Gastrocnemius medialis (tissue), 4 donors: ENCODE measurements at regions not wholly inside any gene's neighbourhood (a gene's known extent, or its start where the extent isn't known, plus 50 kb on each side); places are given as distances from the start of the nearest gene placed in this dataset.

Source experiments
- ATAC-seq, 2 donors: fragments of 150-250 bp; one replicate each; pipeline ENCODE4 v1.9.1; 2016
- DNase-seq, 2 donors: peaks; one replicate each; pipeline ENCODE4 v3.0.0-alpha.2; 2019
- H3K27ac ChIP-seq, 4 donors: fragments of 200-600 bp; sonication (generic); 1 replicate in 1 of 4; 2 replicates in 3 of 4; pipeline ENCODE4 v1.5.1; 2016 to 2018; ENCODE audit warnings: mild to moderate bottlenecking in 2 of 4, moderate library complexity in 1 of 4
- H3K27me3 ChIP-seq, 3 donors: fragments of 200-600 bp; sonication (generic) in 2 of 3; 1 replicate in 1 of 3; 2 replicates in 2 of 3; pipeline versions ENCODE4 v1.5.1 to v1.6.0; 2016 to 2019; ENCODE audit warnings: mild to moderate bottlenecking in 1 of 3, moderate library complexity in 1 of 3
- H3K36me3 ChIP-seq, 2 donors: fragments of 200-600 bp; sonication (generic) in 1 of 2; one replicate each; pipeline ENCODE4 v1.5.1; 2017 to 2018
- H3K4me1 ChIP-seq, 2 donors: fragments of 200-600 bp; sonication (generic) in 1 of 2; one replicate each; pipeline ENCODE4 v1.5.1; 2016 to 2017; ENCODE audit warnings: mild to moderate bottlenecking in 2 of 2
- H3K4me3 ChIP-seq, 4 donors: fragments of 200-600 bp; sonication (generic) in 3 of 4; 1 replicate in 1 of 4; 2 replicates in 3 of 4; pipeline ENCODE4 v1.5.1; 2016 to 2019; ENCODE audit warnings: mild to moderate bottlenecking in 2 of 4
- H3K9me3 ChIP-seq, 3 donors: fragments of 200-600 bp; sonication (generic) in 2 of 3; 1 replicate in 1 of 3; 2 replicates in 2 of 3; pipeline ENCODE4 v1.5.1; 2016 to 2019
- POLR2A ChIP-seq, 2 donors: fragments of 450-650 bp; IDR thresholded peaks; one replicate each; pipeline ENCODE4 v1.6.1; 2017; ENCODE audit warnings: antibody characterized with exemption in 2 of 2, mild to moderate bottlenecking in 2 of 2, moderate library complexity in 2 of 2
- in situ Hi-C, 4 donors: fragments of 200-750 bp; cut with MboI; loops; one replicate each; pipeline versions ENCODE4 v1.15.0 to v1.8.0; 2017; ENCODE audit warnings: low sequenced_read_pairs in 4 of 4
- intact Hi-C: fragments of 100-400 bp; cut with DNase I; formaldehyde crosslinking; loops from one replicate; pipeline ENCODE4 v1.15.1; 2023; ENCODE audit warnings: low total_unique reads
- TF ChIP-seq, protein P1 (sequence below), 5 experiments: fragments of 450-650 bp in 3 of 5; fragments of 200-600 bp in 2 of 5; sonication (generic) in 2 of 5; IDR thresholded peaks in 4 of 5; conservative IDR thresholded peaks in 1 of 5; 1 replicate in 4 of 5; 2 replicates in 1 of 5; pipeline ENCODE4 v1.5.1; 2016 to 2019; ENCODE audit warnings: antibody characterized with exemption in 5 of 5, mild to moderate bottlenecking in 3 of 5, moderate library complexity in 3 of 5

DNA sequence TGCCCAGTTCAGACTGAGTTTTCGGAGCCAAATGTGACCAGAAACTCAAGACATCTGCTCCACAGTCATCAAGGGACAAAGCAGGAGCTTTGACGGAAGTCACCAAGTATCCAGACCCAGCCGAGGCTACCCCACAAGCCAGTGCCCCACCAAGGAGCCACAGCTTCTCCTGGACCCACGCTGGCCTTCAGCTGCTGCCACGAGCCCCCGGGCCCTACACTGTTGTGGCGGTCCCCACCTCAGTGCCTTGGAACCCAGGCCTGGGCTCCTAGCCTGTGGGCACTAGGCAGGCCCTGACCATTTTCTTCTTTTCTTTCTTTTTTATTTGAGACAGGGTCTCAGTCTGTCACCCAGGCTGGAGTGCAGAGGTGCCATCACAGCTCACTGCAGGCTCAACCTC, 82.1 kb upstream of the NKX1-1 start:
- in situ Hi-C loops (no loop called here), intact Hi-C loops (no loop called here)
- Histone ChIP-seq H3K9me3 (peaks cover 0 to 4% (median 0%) of the 10 kb centered on the region in 3 donors), H3K4me1 (no peaks in the 10 kb centered on the region), H3K27ac (no peak overlapping the region), H3K4me3 (no peak overlapping the region), H3K36me3 (no peaks in the 10 kb centered on the region), H3K27me3 (peaks cover 29 to 51% (median 41%) of the 10 kb centered on the region in 3 donors)
- ATAC-seq = no peak
- no peak for DNase-seq
- no peak for TF ChIP-seq POLR2A (IDR thresholded peaks at IDR 0.05)
- TF ChIP-seq, protein P1, sequence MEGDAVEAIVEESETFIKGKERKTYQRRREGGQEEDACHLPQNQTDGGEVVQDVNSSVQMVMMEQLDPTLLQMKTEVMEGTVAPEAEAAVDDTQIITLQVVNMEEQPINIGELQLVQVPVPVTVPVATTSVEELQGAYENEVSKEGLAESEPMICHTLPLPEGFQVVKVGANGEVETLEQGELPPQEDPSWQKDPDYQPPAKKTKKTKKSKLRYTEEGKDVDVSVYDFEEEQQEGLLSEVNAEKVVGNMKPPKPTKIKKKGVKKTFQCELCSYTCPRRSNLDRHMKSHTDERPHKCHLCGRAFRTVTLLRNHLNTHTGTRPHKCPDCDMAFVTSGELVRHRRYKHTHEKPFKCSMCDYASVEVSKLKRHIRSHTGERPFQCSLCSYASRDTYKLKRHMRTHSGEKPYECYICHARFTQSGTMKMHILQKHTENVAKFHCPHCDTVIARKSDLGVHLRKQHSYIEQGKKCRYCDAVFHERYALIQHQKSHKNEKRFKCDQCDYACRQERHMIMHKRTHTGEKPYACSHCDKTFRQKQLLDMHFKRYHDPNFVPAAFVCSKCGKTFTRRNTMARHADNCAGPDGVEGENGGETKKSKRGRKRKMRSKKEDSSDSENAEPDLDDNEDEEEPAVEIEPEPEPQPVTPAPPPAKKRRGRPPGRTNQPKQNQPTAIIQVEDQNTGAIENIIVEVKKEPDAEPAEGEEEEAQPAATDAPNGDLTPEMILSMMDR (IDR thresholded peaks at IDR 0.05 in 4 of 5, conservative IDR thresholded peaks at IDR 0.05 in 1 of 5) = no peak

DNA sequence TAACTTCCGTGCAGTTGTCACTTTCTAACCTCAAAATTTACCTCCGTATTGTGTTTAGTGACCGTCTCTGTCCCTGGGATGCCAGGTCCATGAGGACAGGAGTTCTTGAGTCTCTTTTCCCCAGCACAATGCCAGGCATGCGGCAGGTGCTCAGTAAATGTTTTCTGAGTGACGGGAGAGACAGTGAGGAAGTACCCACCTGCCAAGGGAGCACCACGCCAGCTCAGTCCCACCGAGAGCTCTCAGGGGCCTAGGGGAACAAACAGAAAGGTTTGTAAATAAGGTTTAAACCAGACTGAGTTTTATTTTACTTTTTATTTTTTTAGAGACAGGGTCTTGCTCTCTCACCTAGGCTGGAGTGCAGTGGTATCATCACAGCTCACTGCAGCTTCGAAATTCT, 81.5 kb upstream of the NKX1-1 start:
- Histone ChIP-seq H3K36me3 (no peaks in the 10 kb centered on the region), H3K4me1 (no peaks in the 10 kb centered on the region), H3K4me3 (no peak overlapping the region), H3K27me3 (peaks cover 26 to 45% (median 36%) of the 10 kb centered on the region in 3 donors), H3K27ac (no peak overlapping the region), H3K9me3 (peaks cover 0 to 4% (median 0%) of the 10 kb centered on the region in 3 donors)
- no peak for ATAC-seq
- TF ChIP-seq POLR2A (IDR thresholded peaks at IDR 0.05) = no peak
- TF ChIP-seq, protein P1 (IDR thresholded peaks at IDR 0.05 in 4 of 5, conservative IDR thresholded peaks at IDR 0.05 in 1 of 5) = no peak
- intact Hi-C loops = no loop called here
- DNase-seq = no peak
- in situ Hi-C loops = no loop called here

DNA sequence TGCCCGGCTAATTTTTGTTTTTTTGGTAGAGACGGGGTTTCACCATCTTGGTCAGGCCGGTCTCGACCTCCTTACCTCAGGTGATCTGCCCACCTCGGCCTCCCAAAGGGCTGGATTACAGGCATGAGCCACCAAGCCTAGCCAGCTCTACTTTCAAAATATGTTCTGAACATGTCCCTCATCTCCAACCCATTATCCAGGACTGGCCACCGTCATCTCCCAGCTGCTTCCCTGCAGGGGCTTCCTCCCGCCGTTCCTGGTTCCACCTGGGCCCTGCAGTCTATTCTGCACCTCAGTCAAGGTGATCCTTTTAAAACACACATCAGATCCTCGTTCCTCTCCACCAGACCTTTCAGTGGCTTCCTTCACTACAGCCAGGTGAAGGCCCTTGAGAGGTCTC, 80.9 kb upstream of the NKX1-1 start:
- Histone ChIP-seq H3K9me3 (peaks cover 0 to 4% (median 2%) of the 10 kb centered on the region in 3 donors), H3K27ac (no peak overlapping the region), H3K4me1 (no peaks in the 10 kb centered on the region), H3K36me3 (no peaks in the 10 kb centered on the region), H3K27me3 (peaks cover 22 to 38% (median 34%) of the 10 kb centered on the region in 3 donors), H3K4me3 (no peak overlapping the region)
- DNase-seq = no peak
- intact Hi-C loops (no loop called here), in situ Hi-C loops (no loop called here)
- TF ChIP-seq POLR2A (IDR thresholded peaks at IDR 0.05) = no peak
- TF ChIP-seq, protein P1 (IDR thresholded peaks at IDR 0.05 in 4 of 5, conservative IDR thresholded peaks at IDR 0.05 in 1 of 5) = no peak
- ATAC-seq = no peak

DNA sequence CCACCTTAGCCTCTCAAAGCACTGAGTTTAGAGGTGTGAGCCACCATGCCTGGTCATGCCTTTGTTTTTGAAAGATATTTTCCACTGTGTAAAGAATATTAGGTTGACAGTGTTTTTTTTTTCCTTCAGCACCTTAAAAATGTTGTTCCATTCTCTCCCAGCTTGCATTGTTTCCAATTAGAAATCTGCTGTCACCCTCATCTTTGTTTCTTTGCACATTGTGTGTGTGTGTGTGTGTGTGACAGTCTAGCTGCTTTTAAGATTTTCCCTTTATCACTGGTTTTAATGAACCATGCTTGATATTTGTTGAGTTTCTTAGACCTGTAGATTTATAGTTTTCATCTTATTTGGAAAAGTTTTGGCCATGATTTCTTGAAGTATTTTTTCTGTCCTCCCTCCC, 79.0 kb upstream of the NKX1-1 start:
- Histone ChIP-seq H3K4me1 (no peaks in the 10 kb centered on the region), H3K27me3 (peaks cover 10 to 25% (median 23%) of the 10 kb centered on the region in 3 donors), H3K9me3 (peaks cover 3 to 11% (median 4%) of the 10 kb centered on the region in 3 donors), H3K36me3 (no peaks in the 10 kb centered on the region), H3K27ac (no peak overlapping the region), H3K4me3 (no peak overlapping the region)
- TF ChIP-seq POLR2A (IDR thresholded peaks at IDR 0.05) = no peak
- TF ChIP-seq, protein P1 (IDR thresholded peaks at IDR 0.05 in 4 of 5, conservative IDR thresholded peaks at IDR 0.05 in 1 of 5) = no peak
- in situ Hi-C loops (no loop called here), intact Hi-C loops (no loop called here)
- ATAC-seq (no peak), DNase-seq (no peak)

DNA sequence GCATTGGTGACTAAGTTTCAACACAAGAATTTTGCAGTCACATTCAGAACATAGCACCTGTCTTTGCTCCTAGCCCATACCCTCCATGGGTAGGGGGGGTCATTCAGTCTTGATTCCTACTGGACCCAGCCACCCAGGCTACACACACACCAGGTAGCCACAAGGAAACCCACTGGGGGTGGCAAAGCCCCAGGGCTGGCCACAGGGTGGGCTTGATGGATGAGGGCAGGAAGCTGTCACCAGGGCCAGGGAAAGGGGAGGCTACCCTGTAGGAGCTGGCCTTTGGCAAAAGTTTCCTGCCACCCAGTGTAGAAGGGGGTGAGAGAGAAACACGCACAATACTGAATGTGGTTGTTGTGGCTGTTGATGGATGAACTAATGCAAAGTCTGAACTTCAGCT, 74.5 kb upstream of the NKX1-1 start:
- in situ Hi-C loops (no loop called here), intact Hi-C loops (no loop called here)
- Histone ChIP-seq H3K9me3 (peaks cover 3 to 11% (median 3%) of the 10 kb centered on the region in 3 donors), H3K36me3 (no peaks in the 10 kb centered on the region), H3K4me3 (no peak overlapping the region), H3K27ac (no peak overlapping the region), H3K27me3 (peaks cover 0 to 4% (median 0%) of the 10 kb centered on the region in 3 donors), H3K4me1 (no peaks in the 10 kb centered on the region)
- TF ChIP-seq POLR2A (IDR thresholded peaks at IDR 0.05) = no peak
- TF ChIP-seq, protein P1 (IDR thresholded peaks at IDR 0.05 in 4 of 5, conservative IDR thresholded peaks at IDR 0.05 in 1 of 5) = no peak
- no peak for DNase-seq
- ATAC-seq = no peak
